ENCODE measurements at regions not wholly inside any gene's neighbourhood (a gene's known extent, or its start where the extent isn't known, plus 50 kb on each side); places are given as distances from the start of the nearest gene placed in this dataset.

DNA sequence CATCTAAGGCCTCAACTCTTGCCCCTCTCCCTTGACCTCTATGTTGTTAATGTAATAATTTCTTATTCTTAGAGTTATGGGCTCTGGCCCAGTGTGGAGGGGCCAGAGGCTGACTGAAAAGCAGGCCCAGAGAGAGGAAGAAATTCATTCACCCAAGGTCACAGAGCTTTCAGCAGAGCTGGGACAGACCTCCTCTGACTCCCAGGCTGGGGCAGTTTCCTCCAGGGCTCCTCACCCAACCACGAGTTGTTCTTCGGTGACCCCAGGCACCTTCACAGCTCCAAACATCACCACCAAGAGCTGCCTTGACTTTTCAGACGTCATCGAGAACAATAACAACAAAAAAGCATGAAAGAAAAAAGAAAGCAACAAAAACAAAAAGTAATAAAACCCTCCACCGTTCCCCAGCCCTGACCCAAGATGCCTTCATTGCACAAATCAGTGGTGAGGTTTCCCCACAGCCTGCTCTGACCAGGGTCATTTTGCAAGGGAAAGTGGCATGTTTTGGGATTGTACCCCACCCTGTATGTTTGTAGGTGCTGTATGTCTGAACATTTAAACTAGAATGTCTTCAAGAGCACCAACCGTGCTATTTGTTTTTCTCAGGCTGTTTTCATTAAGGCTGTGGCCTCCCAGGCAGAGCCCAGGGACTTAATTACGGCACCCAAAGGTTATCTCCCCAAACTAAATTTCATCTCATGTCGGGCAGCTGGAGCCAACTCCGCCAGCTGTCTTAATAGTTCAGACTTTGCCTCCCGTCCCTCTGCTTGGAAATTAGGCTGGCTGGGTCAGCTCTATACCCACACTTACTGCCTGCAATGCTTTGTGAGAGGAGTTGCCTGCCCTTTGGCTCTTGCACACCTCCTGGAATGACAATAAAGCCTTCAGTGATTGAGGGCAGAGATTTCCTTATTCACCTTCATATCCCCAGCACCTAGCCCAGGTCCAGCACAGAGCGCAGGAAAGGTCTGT, 173.8 kb downstream of the RPLP1 start:
- TF ChIP-seq, protein P1, sequence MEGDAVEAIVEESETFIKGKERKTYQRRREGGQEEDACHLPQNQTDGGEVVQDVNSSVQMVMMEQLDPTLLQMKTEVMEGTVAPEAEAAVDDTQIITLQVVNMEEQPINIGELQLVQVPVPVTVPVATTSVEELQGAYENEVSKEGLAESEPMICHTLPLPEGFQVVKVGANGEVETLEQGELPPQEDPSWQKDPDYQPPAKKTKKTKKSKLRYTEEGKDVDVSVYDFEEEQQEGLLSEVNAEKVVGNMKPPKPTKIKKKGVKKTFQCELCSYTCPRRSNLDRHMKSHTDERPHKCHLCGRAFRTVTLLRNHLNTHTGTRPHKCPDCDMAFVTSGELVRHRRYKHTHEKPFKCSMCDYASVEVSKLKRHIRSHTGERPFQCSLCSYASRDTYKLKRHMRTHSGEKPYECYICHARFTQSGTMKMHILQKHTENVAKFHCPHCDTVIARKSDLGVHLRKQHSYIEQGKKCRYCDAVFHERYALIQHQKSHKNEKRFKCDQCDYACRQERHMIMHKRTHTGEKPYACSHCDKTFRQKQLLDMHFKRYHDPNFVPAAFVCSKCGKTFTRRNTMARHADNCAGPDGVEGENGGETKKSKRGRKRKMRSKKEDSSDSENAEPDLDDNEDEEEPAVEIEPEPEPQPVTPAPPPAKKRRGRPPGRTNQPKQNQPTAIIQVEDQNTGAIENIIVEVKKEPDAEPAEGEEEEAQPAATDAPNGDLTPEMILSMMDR (conservative IDR thresholded peaks at IDR 0.05; ENCODE audit: low read length), result no peak
- no peak for TF ChIP-seq EZH2phosphoT487 (IDR thresholded peaks at IDR 0.05; ENCODE audit: borderline replicate concordance, low read depth, low read length)
